MCF 10A (cell line): ENCODE measurements at regions not wholly inside any gene's neighbourhood (a gene's known extent, or its start where the extent isn't known, plus 50 kb on each side); places are given as distances from the start of the nearest gene placed in this dataset.

Experiments
- BruUV-seq: library from RNA; stranded (reverse); fragments of 400-500 nt; replicated peaks from 2 replicates; lab custom pipeline; 2021; lab: Mats Ljungman, UMichigan
- CTCF ChIA-PET: fragments of 300-600 bp; sonication (Branson Sonifier 250); formaldehyde crosslinking; extraction: SDS; loops from one replicate; lab custom pipeline; 2021; ENCODE audit warnings: antibody characterized with exemption, inconsistent platforms; lab: Yijun Ruan, JAX
- POLR2A ChIA-PET: fragments of 300-600, 350-650 bp; sonication (Branson Sonifier 250); formaldehyde crosslinking; extraction: SDS; loops from one replicate; lab custom pipeline; 2020; ENCODE audit warnings: antibody characterized with exemption, inconsistent platforms; lab: Yijun Ruan, JAX
- DNase-seq: peaks from one replicate; pipeline ENCODE4 v3.0.0-alpha.2; 2018; ENCODE audit not compliant: unreplicated experiment
- H3K27ac Mint-ChIP-seq: one replicate; pipeline ENCODE4 v1.8.0; 2022; ENCODE audit warnings: mild to moderate bottlenecking, low read depth, mixed read lengths; ENCODE audit not compliant: unreplicated experiment
- H3K27me3 Mint-ChIP-seq: one replicate; pipeline ENCODE4 v1.8.0; 2022; ENCODE audit warnings: mixed read lengths; ENCODE audit not compliant: insufficient read depth, unreplicated experiment
- H3K36me3 Mint-ChIP-seq: one replicate; pipeline ENCODE4 v1.8.0; 2022; ENCODE audit warnings: mild to moderate bottlenecking, moderate library complexity, mixed read lengths; ENCODE audit not compliant: insufficient read depth, unreplicated experiment
- H3K4me1 Mint-ChIP-seq: one replicate; pipeline ENCODE4 v1.8.0; 2022; ENCODE audit warnings: mixed read lengths; ENCODE audit not compliant: insufficient read depth, unreplicated experiment
- H3K4me3 Mint-ChIP-seq: one replicate; pipeline ENCODE4 v1.8.0; 2022; ENCODE audit warnings: mild to moderate bottlenecking, moderate library complexity, mixed read lengths; ENCODE audit not compliant: unreplicated experiment
- H3K9me3 Mint-ChIP-seq: one replicate; pipeline ENCODE4 v1.8.0; 2022; ENCODE audit warnings: mixed read lengths; ENCODE audit not compliant: unreplicated experiment
- intact Hi-C: fragments of 100-400 bp; cut with micrococcal nuclease; formaldehyde crosslinking; loops from 2 replicates; pipeline ENCODE4 v1.14.1; 2022
- TF ChIP-seq, protein P1 (sequence below): fragments of 200-600 bp; IDR thresholded peaks from one replicate; pipeline ENCODE4 v1.8.0; 2022; ENCODE audit warnings: antibody characterized with exemption, mild to moderate bottlenecking; ENCODE audit not compliant: unreplicated experiment

DNA sequence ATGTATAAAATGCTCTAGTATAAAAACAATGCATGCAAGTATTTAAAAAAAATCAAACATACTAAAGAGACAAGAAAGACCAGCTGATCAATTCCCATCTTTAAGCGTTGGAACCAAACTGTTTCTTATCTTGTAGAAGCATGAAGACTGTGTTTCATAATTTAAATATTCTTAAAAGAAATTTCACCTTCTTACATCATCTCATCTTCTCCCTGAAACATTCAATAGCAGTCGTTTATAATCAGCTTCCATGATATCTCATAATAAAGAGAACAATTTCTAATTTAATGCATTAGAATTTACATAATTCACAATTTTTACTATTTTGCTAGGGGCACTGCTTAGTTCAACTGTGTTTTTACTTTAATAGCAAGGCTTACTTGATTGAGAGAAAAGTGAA lies 468.1 kb upstream of the MARCKS start:
- Mint-ChIP-seq H3K4me1 (peaks cover 14% of the 10 kb centered on the region), H3K4me3 (no peak overlapping the region), H3K27ac (no peak overlapping the region), H3K36me3 (no peaks in the 10 kb centered on the region), H3K27me3 (no peaks in the 10 kb centered on the region), H3K9me3 (no peaks in the 10 kb centered on the region)
- CTCF ChIA-PET = interaction anchor here (0.6 to 0.7 kb wide), 3 partner anchors 20 to 117 kb away, joined by 3 to 5 read pairs (median 4); no protein-coding TSS in a partner anchor
- POLR2A ChIA-PET = interaction anchor here (0.6 kb wide), 1 partner anchor 320 kb away, joined by 3 read pairs; no protein-coding TSS in a partner anchor
- no peak for DNase-seq
- intact Hi-C loops = no loop called here
- no TSS peak for BruUV-seq
- TF ChIP-seq, protein P1, sequence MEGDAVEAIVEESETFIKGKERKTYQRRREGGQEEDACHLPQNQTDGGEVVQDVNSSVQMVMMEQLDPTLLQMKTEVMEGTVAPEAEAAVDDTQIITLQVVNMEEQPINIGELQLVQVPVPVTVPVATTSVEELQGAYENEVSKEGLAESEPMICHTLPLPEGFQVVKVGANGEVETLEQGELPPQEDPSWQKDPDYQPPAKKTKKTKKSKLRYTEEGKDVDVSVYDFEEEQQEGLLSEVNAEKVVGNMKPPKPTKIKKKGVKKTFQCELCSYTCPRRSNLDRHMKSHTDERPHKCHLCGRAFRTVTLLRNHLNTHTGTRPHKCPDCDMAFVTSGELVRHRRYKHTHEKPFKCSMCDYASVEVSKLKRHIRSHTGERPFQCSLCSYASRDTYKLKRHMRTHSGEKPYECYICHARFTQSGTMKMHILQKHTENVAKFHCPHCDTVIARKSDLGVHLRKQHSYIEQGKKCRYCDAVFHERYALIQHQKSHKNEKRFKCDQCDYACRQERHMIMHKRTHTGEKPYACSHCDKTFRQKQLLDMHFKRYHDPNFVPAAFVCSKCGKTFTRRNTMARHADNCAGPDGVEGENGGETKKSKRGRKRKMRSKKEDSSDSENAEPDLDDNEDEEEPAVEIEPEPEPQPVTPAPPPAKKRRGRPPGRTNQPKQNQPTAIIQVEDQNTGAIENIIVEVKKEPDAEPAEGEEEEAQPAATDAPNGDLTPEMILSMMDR = no peak

DNA sequence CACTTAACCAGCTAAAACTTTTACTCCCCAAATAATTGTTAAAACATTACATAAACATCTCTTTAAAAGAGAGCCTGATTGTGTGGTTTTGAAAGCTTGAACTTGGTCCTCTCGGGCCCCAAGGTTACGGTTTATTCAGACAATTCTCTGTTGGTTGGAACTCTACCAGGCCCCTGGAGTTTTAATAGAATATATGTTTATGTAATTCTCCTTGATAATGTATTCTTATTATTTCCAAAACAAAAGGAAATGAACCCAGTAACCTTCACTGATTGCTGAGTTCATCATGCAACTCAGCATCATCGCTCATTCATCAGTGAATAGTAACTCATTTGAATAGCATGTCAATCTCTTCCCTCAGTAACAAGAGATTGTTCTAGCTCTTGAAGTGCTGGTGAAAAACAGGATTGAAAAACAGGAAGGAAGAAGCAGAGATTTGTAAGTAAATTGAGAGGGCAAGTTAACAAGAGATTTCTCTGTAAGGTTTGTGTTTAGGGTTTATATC lies 464.5 kb upstream of the MARCKS start:
- H3K27ac Mint-ChIP-seq = no peak overlapping the region
- no peaks in the 10 kb centered on the region for H3K9me3 Mint-ChIP-seq
- no peak overlapping the region for H3K4me3 Mint-ChIP-seq
- no peak for DNase-seq
- no peaks in the 10 kb centered on the region for H3K36me3 Mint-ChIP-seq
- peaks cover 7% of the 10 kb centered on the region for H3K4me1 Mint-ChIP-seq
- TF ChIP-seq, protein P1 = no peak
- intact Hi-C loops = no loop called here
- CTCF ChIA-PET = interaction anchor here (0.6 kb wide), 1 partner anchor 206 kb away, joined by 3 read pairs; no protein-coding TSS in a partner anchor
- no TSS peak for BruUV-seq
- POLR2A ChIA-PET = interaction anchor here (0.6 to 0.7 kb wide), 2 partner anchors 24 to 1559 kb away, joined by 3 read pairs; no protein-coding TSS in a partner anchor
- no peaks in the 10 kb centered on the region for H3K27me3 Mint-ChIP-seq

DNA sequence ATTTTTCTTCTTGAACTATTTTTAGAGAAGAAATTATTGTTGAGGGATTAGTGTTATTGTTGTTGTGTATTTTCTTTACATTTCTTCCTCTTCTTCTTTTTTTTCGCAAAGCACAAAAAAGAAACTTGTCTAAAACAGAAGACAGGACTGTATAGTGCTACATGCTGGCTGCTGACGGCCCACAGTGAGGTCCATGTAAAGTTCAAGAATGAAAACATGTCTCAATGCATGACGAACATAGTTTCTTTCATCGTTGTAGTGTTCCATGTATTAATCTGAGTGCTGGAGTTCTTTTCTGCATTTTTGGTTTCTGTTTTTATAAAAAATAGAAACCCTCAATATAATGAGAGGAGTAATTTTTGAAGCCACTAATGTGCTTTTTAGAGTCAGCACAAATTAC lies 462.9 kb upstream of the MARCKS start:
- TF ChIP-seq, protein P1 = no peak
- Mint-ChIP-seq H3K36me3 (no peaks in the 10 kb centered on the region), H3K27ac (no peak overlapping the region), H3K4me1 (peaks cover 5% of the 10 kb centered on the region), H3K4me3 (no peak overlapping the region), H3K9me3 (no peaks in the 10 kb centered on the region), H3K27me3 (no peaks in the 10 kb centered on the region)
- ChIA-PET CTCF (no interaction called here), POLR2A (interaction anchor here (1.1 kb wide), 1 partner anchor 18 kb away, joined by 4 read pairs; no protein-coding TSS in a partner anchor)
- no peak for DNase-seq
- intact Hi-C loops = no loop called here
- no TSS peak for BruUV-seq

DNA sequence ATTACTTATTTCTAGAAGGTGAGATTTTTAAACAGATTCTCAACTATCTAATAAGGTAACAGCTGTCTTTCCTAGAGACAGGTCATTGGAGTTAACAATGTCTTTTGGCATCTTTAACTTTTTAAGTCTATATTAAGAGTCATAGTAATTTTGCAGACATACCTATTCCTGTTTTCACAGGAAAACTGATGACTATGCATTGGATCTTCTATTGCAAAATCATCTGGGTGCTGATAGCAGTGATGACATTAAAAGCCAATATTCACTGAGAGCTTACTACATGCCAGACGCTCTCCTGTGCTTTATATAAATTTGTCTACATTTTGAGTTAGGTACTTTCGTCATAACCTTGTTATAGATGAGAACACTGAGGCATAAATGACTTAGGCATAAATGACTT lies 462.4 kb upstream of the MARCKS start:
- intact Hi-C loops = no loop called here
- no peaks in the 10 kb centered on the region for H3K36me3 Mint-ChIP-seq

More for the DNA sequence above, 462.4 kb upstream of the MARCKS start:
- Mint-ChIP-seq H3K27ac (no peak overlapping the region), H3K9me3 (no peaks in the 10 kb centered on the region), H3K27me3 (no peaks in the 10 kb centered on the region), H3K4me3 (no peak overlapping the region), H3K4me1 (no peaks in the 10 kb centered on the region)
- no peak for DNase-seq
- CTCF ChIA-PET = no interaction called here
- BruUV-seq = no TSS peak
- TF ChIP-seq, protein P1 = no peak
- POLR2A ChIA-PET = interaction anchor here (1.1 kb wide), 1 partner anchor 18 kb away, joined by 4 read pairs; no protein-coding TSS in a partner anchor
